ENCODE measurements at regions not wholly inside any gene's neighbourhood (a gene's known extent, or its start where the extent isn't known, plus 50 kb on each side); places are given as distances from the start of the nearest gene placed in this dataset.
A peak's percentile ranks its signal among the peaks of the same experiment; 100 is the strongest.
"Not testable (repeated sequence)": the region's sequence is repeated elsewhere in the genome, so short reads cannot be mapped to it uniquely, and the experiment has no call there.

GRCh38 chr14:19098230-19098629, 131.0 kb downstream of the POTEM start:
- H3K27me3 Mint-ChIP-seq; H3K4me3 ChIP-seq (ENCODE audit: low read depth, low read length); H3K4me1 Mint-ChIP-seq; H3K9me3 Mint-ChIP-seq; H3K27me3 ChIP-seq (ENCODE audit: control insufficient read depth, insufficient read depth, low read length); ATAC-seq (ENCODE audit: low read depth in 2 of 2); H3K27ac ChIP-seq (ENCODE audit: insufficient read depth, low read length, poor library complexity, severe bottlenecking); DNase-seq; H3K36me3 ChIP-seq (ENCODE audit: control insufficient read depth, insufficient read depth, low read length); H3K4me3 Mint-ChIP-seq; H3K36me3 Mint-ChIP-seq; H3K4me1 ChIP-seq (ENCODE audit: control insufficient read depth, insufficient read depth, low read length, poor library complexity, severe bottlenecking); H3K27ac Mint-ChIP-seq: not testable (repeated sequence)
- peaks cover 0 to 12% of the 10 kb centered on the region in 2 experiments for H3K9me3 ChIP-seq (ENCODE audit: control insufficient read depth in 2 of 2, low read length in 2 of 2)

DNA sequence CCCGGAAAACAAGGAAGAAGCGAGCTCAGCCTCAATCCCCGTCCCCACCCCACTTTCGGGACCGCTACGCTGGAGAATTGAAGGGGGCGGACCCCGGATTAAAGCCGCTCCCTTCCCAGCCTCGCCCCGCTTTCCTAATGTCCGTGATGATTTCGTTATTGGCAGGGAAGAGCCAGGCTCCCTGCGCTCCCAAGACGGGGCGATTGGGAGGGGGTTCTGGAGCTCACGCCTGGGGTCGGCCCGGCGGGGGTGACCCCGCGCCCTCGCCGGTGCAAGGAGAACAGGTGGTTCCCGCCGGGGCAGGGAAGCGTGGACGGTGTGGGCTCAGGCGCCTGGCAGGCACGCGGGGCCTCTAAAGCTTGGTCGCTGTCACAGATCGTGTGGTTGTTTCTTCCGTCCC, 131.5 kb downstream of the POTEM start:
- H3K27me3 ChIP-seq (ENCODE audit: control insufficient read depth, insufficient read depth, low read length); H3K27me3 Mint-ChIP-seq; ATAC-seq (ENCODE audit: low read depth in 2 of 2); H3K4me1 ChIP-seq (ENCODE audit: control insufficient read depth, insufficient read depth, low read length, poor library complexity, severe bottlenecking); H3K27ac ChIP-seq (ENCODE audit: insufficient read depth, low read length, poor library complexity, severe bottlenecking); H3K36me3 Mint-ChIP-seq; H3K4me1 Mint-ChIP-seq; H3K4me3 Mint-ChIP-seq; H3K4me3 ChIP-seq (ENCODE audit: low read depth, low read length); H3K27ac Mint-ChIP-seq; H3K9me3 Mint-ChIP-seq; H3K36me3 ChIP-seq (ENCODE audit: control insufficient read depth, insufficient read depth, low read length); DNase-seq: not testable (repeated sequence)
- peaks cover 0 to 12% of the 10 kb centered on the region in 2 experiments for H3K9me3 ChIP-seq (ENCODE audit: control insufficient read depth in 2 of 2, low read length in 2 of 2)

GRCh38 chr14:19099336-19099735, 132.1 kb downstream of the POTEM start:
- H3K27me3 ChIP-seq (ENCODE audit: control insufficient read depth, insufficient read depth, low read length) = not testable (repeated sequence)

DNA sequence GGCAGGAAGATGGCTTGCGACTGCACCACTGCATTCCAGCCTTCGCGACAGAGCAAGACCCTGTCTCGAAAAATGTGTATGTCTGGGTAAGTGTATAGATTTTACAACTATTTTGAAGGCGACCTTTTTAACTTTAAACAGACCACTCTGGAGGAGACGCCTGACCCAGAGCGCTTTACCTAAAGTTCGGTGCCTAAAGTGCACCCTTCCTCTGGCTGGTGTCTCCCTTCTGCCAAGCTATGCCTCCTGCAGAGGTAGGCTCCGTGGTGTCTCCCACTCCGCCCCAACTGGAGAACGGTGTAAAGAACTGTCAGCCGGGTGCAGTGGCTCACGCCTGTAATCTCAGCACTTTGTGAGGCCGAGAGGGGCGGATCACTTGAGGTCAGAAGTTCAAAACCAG, 132.7 kb downstream of the POTEM start:
- not testable (repeated sequence) for H3K27ac Mint-ChIP-seq; H3K4me3 ChIP-seq (ENCODE audit: low read depth, low read length); H3K4me1 Mint-ChIP-seq; ATAC-seq (ENCODE audit: low read depth in 2 of 2); H3K27ac ChIP-seq (ENCODE audit: insufficient read depth, low read length, poor library complexity, severe bottlenecking); H3K4me1 ChIP-seq (ENCODE audit: control insufficient read depth, insufficient read depth, low read length, poor library complexity, severe bottlenecking); H3K36me3 ChIP-seq (ENCODE audit: control insufficient read depth, insufficient read depth, low read length); H3K4me3 Mint-ChIP-seq; H3K36me3 Mint-ChIP-seq; DNase-seq; H3K27me3 Mint-ChIP-seq; H3K9me3 Mint-ChIP-seq; H3K27me3 ChIP-seq (ENCODE audit: control insufficient read depth, insufficient read depth, low read length)
- peaks cover 0 to 12% of the 10 kb centered on the region in 2 experiments for H3K9me3 ChIP-seq (ENCODE audit: control insufficient read depth in 2 of 2, low read length in 2 of 2)

More at GRCh38 chr14:19099336-19099735, 132.1 kb downstream of the POTEM start:
- DNase-seq; H3K27me3 Mint-ChIP-seq; H3K4me3 Mint-ChIP-seq; H3K9me3 Mint-ChIP-seq; H3K4me1 ChIP-seq (ENCODE audit: control insufficient read depth, insufficient read depth, low read length, poor library complexity, severe bottlenecking); H3K27ac ChIP-seq (ENCODE audit: insufficient read depth, low read length, poor library complexity, severe bottlenecking); H3K36me3 Mint-ChIP-seq; ATAC-seq (ENCODE audit: low read depth in 2 of 2); H3K36me3 ChIP-seq (ENCODE audit: control insufficient read depth, insufficient read depth, low read length); H3K4me1 Mint-ChIP-seq; H3K4me3 ChIP-seq (ENCODE audit: low read depth, low read length); H3K27ac Mint-ChIP-seq: not testable (repeated sequence)
- H3K9me3 ChIP-seq (ENCODE audit: control insufficient read depth in 2 of 2, low read length in 2 of 2) = peaks cover 0 to 12% of the 10 kb centered on the region in 2 experiments

GRCh38 chr14:19105551-19105950, 138.3 kb downstream of the POTEM start:
- not testable (repeated sequence) for H3K36me3 Mint-ChIP-seq

DNA sequence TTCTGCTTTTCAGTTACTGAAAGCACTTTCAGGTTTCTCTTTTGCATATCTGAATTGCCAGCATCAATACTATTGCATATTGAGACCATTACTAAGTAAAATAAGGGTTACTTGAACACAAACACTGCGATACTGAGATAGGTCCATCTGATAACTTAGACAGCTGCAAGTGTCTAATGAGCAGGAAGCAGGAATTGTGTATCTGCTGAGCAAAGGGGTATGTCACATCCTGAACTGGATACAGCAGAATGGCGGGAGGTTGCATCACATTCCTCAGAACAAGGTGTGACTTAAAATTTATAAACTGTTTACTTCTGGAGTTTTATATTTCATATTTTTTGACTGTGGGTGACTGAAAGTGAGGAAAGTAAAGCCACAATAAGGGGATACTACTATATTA, 142.7 kb downstream of the POTEM start:
- not testable (repeated sequence) for H3K27me3 Mint-ChIP-seq; H3K36me3 Mint-ChIP-seq; H3K4me3 Mint-ChIP-seq; H3K4me3 ChIP-seq (ENCODE audit: low read depth, low read length); H3K4me1 Mint-ChIP-seq; H3K27me3 ChIP-seq (ENCODE audit: control insufficient read depth, insufficient read depth, low read length); H3K9me3 ChIP-seq (ENCODE audit: control insufficient read depth in 2 of 2, low read length in 2 of 2); H3K27ac ChIP-seq (ENCODE audit: insufficient read depth, low read length, poor library complexity, severe bottlenecking); H3K9me3 Mint-ChIP-seq; DNase-seq; H3K4me1 ChIP-seq (ENCODE audit: control insufficient read depth, insufficient read depth, low read length, poor library complexity, severe bottlenecking); H3K27ac Mint-ChIP-seq; H3K36me3 ChIP-seq (ENCODE audit: control insufficient read depth, insufficient read depth, low read length)
- peak in 1 of 2 donors; percentile 8 for ATAC-seq (ENCODE audit: low read depth in 2 of 2)

More at GRCh38 chr14:19105551-19105950, 138.3 kb downstream of the POTEM start:
- H3K27ac Mint-ChIP-seq; H3K4me3 ChIP-seq (ENCODE audit: low read depth, low read length); H3K4me1 ChIP-seq (ENCODE audit: control insufficient read depth, insufficient read depth, low read length, poor library complexity, severe bottlenecking); H3K36me3 ChIP-seq (ENCODE audit: control insufficient read depth, insufficient read depth, low read length); H3K27ac ChIP-seq (ENCODE audit: insufficient read depth, low read length, poor library complexity, severe bottlenecking); DNase-seq; H3K9me3 Mint-ChIP-seq; H3K27me3 ChIP-seq (ENCODE audit: control insufficient read depth, insufficient read depth, low read length); H3K4me1 Mint-ChIP-seq; H3K27me3 Mint-ChIP-seq; H3K9me3 ChIP-seq (ENCODE audit: control insufficient read depth in 2 of 2, low read length in 2 of 2); ATAC-seq (ENCODE audit: low read depth in 2 of 2); H3K4me3 Mint-ChIP-seq: not testable (repeated sequence)

DNA sequence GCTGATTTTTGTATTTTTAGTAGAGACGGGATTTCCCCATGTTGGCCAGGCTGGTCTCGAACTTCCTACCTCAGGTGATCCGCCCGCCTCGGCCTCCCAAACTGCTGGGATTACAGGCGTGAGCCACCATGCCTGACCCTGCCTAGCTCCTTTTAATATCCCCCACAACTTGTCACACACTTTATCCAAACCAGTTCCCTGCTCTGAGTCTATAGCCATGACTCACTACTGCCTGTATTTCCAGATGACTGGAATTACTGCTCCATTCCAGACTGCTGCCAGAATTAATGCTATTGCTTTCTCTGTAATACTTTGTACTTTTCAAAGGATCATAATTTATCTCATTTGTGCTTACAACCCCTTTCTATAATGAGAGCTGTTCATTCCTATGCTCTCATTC, 153.1 kb downstream of the POTEM start:
- not testable (repeated sequence) for H3K27me3 ChIP-seq (ENCODE audit: control insufficient read depth, insufficient read depth, low read length); H3K27me3 Mint-ChIP-seq; H3K4me3 Mint-ChIP-seq; H3K27ac Mint-ChIP-seq; H3K27ac ChIP-seq (ENCODE audit: insufficient read depth, low read length, poor library complexity, severe bottlenecking); H3K36me3 Mint-ChIP-seq; H3K36me3 ChIP-seq (ENCODE audit: control insufficient read depth, insufficient read depth, low read length); DNase-seq; H3K4me3 ChIP-seq (ENCODE audit: low read depth, low read length); ATAC-seq (ENCODE audit: low read depth in 2 of 2); H3K4me1 Mint-ChIP-seq; H3K4me1 ChIP-seq (ENCODE audit: control insufficient read depth, insufficient read depth, low read length, poor library complexity, severe bottlenecking); H3K9me3 ChIP-seq (ENCODE audit: control insufficient read depth in 2 of 2, low read length in 2 of 2); H3K9me3 Mint-ChIP-seq

DNA sequence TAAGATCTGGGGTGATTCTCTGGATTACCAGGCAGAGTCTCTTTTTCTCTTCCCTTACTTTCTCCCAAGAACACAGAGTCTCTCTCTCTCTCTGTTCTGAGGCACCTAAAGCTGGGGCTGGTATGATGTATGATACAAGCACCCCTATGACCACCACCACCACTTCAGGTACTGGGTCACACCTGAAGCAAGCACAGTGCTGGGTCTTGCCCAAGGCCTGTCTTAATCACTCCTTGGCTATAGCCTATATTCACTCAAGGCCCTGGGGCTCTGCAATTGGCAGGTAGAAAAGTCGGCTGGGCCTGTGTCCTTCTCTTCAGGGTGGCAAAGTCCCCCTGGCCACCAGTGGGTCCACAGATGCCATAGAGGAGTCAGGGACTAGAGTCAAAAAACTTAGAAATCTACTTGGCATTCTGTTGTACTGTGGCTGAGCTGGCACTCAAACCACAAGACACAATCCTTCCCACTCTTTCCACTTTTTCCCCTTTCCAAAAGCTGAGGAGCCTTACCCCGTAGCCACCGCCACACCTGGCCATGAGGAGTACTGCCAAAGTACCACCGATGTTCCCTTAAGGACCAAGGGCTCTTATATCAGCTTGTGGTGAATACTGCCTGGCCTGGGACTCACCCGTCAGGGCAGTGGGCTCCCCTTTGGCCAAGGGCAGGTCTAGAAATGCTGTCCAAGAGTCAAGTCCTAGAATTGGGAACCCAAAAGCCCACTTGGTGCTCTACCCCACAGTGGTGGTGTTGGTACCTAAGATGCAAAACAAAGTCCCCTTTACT, 159.2 kb downstream of the POTEM start:
- H3K4me3 Mint-ChIP-seq; DNase-seq; H3K36me3 ChIP-seq (ENCODE audit: control insufficient read depth, insufficient read depth, low read length); H3K9me3 Mint-ChIP-seq; H3K27ac ChIP-seq (ENCODE audit: insufficient read depth, low read length, poor library complexity, severe bottlenecking); H3K4me1 Mint-ChIP-seq; H3K36me3 Mint-ChIP-seq; H3K9me3 ChIP-seq (ENCODE audit: control insufficient read depth in 2 of 2, low read length in 2 of 2); H3K4me1 ChIP-seq (ENCODE audit: control insufficient read depth, insufficient read depth, low read length, poor library complexity, severe bottlenecking); H3K27me3 ChIP-seq (ENCODE audit: control insufficient read depth, insufficient read depth, low read length); H3K4me3 ChIP-seq (ENCODE audit: low read depth, low read length); H3K27ac Mint-ChIP-seq; H3K27me3 Mint-ChIP-seq: not testable (repeated sequence)
- peak in 1 of 2 donors; percentile 36 for ATAC-seq (ENCODE audit: low read depth in 2 of 2)

Data from CD4-positive, CD25-positive, alpha-beta regulatory T cell (primary cell).